Calu3 (cell line): ENCODE measurements at regions not wholly inside any gene's neighbourhood (a gene's known extent, or its start where the extent isn't known, plus 50 kb on each side); places are given as distances from the start of the nearest gene placed in this dataset.

Experiments used
- BruUV-seq: library from RNA; stranded (reverse); fragments of 400-500 nt; replicated peaks from 2 replicates; lab custom pipeline; 2021; lab: Mats Ljungman, UMichigan
- CTCF ChIA-PET: fragments of 300-600 bp; sonication (Branson Sonifier 250); formaldehyde crosslinking; loops from one replicate; lab custom pipeline; 2022; ENCODE audit warnings: antibody characterized with exemption; lab: Charles Lee
- DNase-seq: peaks from one replicate; pipeline ENCODE4 v3.0.0; 2022
- H3K27ac Mint-ChIP-seq: one replicate; pipeline ENCODE4 v1.8.0; 2022; ENCODE audit warnings: mixed read lengths; ENCODE audit not compliant: unreplicated experiment
- H3K27me3 Mint-ChIP-seq: one replicate; pipeline ENCODE4 v1.8.0; 2022; ENCODE audit warnings: mixed read lengths; ENCODE audit not compliant: unreplicated experiment
- H3K36me3 Mint-ChIP-seq: one replicate; pipeline ENCODE4 v1.8.0; 2022; ENCODE audit warnings: mild to moderate bottlenecking, moderate library complexity, mixed read lengths; ENCODE audit not compliant: insufficient read depth, unreplicated experiment
- H3K4me1 Mint-ChIP-seq: one replicate; pipeline ENCODE4 v1.8.0; 2022; ENCODE audit warnings: mild to moderate bottlenecking, low read depth, mixed read lengths; ENCODE audit not compliant: unreplicated experiment
- H3K4me3 Mint-ChIP-seq: one replicate; pipeline ENCODE4 v1.8.0; 2022; ENCODE audit warnings: mild to moderate bottlenecking, low read depth, moderate library complexity, mixed read lengths; ENCODE audit not compliant: unreplicated experiment
- H3K9me3 Mint-ChIP-seq: one replicate; pipeline ENCODE4 v1.8.0; 2022; ENCODE audit warnings: low read depth, mixed read lengths; ENCODE audit not compliant: unreplicated experiment
- CTCF ChIP-seq: fragments of 200-600 bp; IDR thresholded peaks from one replicate; pipeline ENCODE4 v1.8.0; 2022; ENCODE audit warnings: antibody characterized with exemption; ENCODE audit not compliant: unreplicated experiment
- intact Hi-C: fragments of 100-400 bp; cut with micrococcal nuclease; formaldehyde crosslinking; loops from one replicate; pipeline ENCODE4 v1.10.0; 2022; ENCODE audit not compliant: unreplicated experiment

GRCh38 chr21:35350965-35351364, 301.9 kb upstream of the RUNX1 start:
- Mint-ChIP-seq H3K9me3 (no peaks in the 10 kb centered on the region), H3K4me3 (no peak overlapping the region), H3K27me3 (no peaks in the 10 kb centered on the region), H3K27ac (no peak overlapping the region), H3K36me3 (no peaks in the 10 kb centered on the region), H3K4me1 (no peaks in the 10 kb centered on the region)
- no peak for TF ChIP-seq CTCF
- no TSS peak for BruUV-seq
- intact Hi-C loops = no loop called here
- CTCF ChIA-PET = no interaction called here
- no peak for DNase-seq

- intact Hi-C loops = no loop called here
- CTCF ChIA-PET = no interaction called here
- no peak for DNase-seq
- Mint-ChIP-seq H3K36me3 (no peaks in the 10 kb centered on the region), H3K4me3 (no peak overlapping the region), H3K9me3 (no peaks in the 10 kb centered on the region), H3K4me1 (no peaks in the 10 kb centered on the region), H3K27ac (no peak overlapping the region), H3K27me3 (no peaks in the 10 kb centered on the region)
- no TSS peak for BruUV-seq
- no peak for TF ChIP-seq CTCF
These were observed 300.4 kb upstream of the RUNX1 start for GRCh38 chr21:35349376-35350080.

- Mint-ChIP-seq H3K9me3 (no peaks in the 10 kb centered on the region), H3K36me3 (no peaks in the 10 kb centered on the region), H3K4me3 (no peak overlapping the region), H3K27ac (no peak overlapping the region), H3K27me3 (no peaks in the 10 kb centered on the region), H3K4me1 (no peaks in the 10 kb centered on the region)
- intact Hi-C loops = no loop called here
- BruUV-seq = no TSS peak
- no peak for TF ChIP-seq CTCF
- CTCF ChIA-PET = interaction anchor here (0.8 kb wide), 1 partner anchor 54 kb away, joined by 3 read pairs; no protein-coding TSS in a partner anchor
- no peak for DNase-seq
These were observed 299.6 kb upstream of the RUNX1 start for GRCh38 chr21:35348686-35349085.

GRCh38 chr21:35346697-35347096, 297.6 kb upstream of the RUNX1 start:
- H3K36me3 Mint-ChIP-seq = no peaks in the 10 kb centered on the region
- TF ChIP-seq CTCF = no peak
- no peak overlapping the region for H3K27ac Mint-ChIP-seq
- H3K4me3 Mint-ChIP-seq = no peak overlapping the region
- H3K27me3 Mint-ChIP-seq = no peaks in the 10 kb centered on the region
- CTCF ChIA-PET = no interaction called here
- H3K4me1 Mint-ChIP-seq = peaks cover 17% of the 10 kb centered on the region
- no peaks in the 10 kb centered on the region for H3K9me3 Mint-ChIP-seq
- no peak for DNase-seq
- no TSS peak for BruUV-seq
- intact Hi-C loops = no loop called here
